HG03039 (cell line): ENCODE measurements at regions not wholly inside any gene's neighbourhood (a gene's known extent, or its start where the extent isn't known, plus 50 kb on each side); places are given as distances from the start of the nearest gene placed in this dataset.
"Not testable (repeated sequence)": the region's sequence is repeated elsewhere in the genome, so short reads cannot be mapped to it uniquely, and the experiment has no call there.

Experiments used
- ATAC-seq: cut with Tn5 transposase; IDR thresholded peaks from one replicate; pipeline ENCODE4 v1.9.1; 2021; ENCODE audit warnings: mild to moderate bottlenecking, moderate library complexity; ENCODE audit not compliant: unreplicated experiment

- no peak for ATAC-seq
Measured at GRCh38 chr1:229002451-229002960, 267.2 kb downstream of the RHOU start.

- ATAC-seq, result no peak
Measured at GRCh38 chr1:229003233-229004031, 267.5 kb upstream of the RAB4A start.

- no peak for ATAC-seq
Measured at GRCh38 chr1:229004066-229004833, 266.7 kb upstream of the RAB4A start.

- no peak for ATAC-seq
Measured at GRCh38 chr1:229005097-229005496, 265.8 kb upstream of the RAB4A start.

GRCh38 chr1:229005556-229005955 is 265.4 kb upstream of the RAB4A start:
- no peak for ATAC-seq

- no peak for ATAC-seq
Measured at GRCh38 chr1:229006121-229006870, 264.6 kb upstream of the RAB4A start.

GRCh38 chr1:229007167-229007566 is 263.7 kb upstream of the RAB4A start:
- ATAC-seq, result no peak

- ATAC-seq, result no peak
Measured at GRCh38 chr1:229007701-229008100, 263.2 kb upstream of the RAB4A start.

- not testable (repeated sequence) for ATAC-seq
Measured at GRCh38 chr1:229008347-229008746, 262.6 kb upstream of the RAB4A start.

- ATAC-seq, result no peak
Measured at GRCh38 chr1:229011022-229011421, 259.9 kb upstream of the RAB4A start.

- ATAC-seq, result no peak
Measured at GRCh38 chr1:229012823-229013222, 258.1 kb upstream of the RAB4A start.

GRCh38 chr1:229013981-229014380 is 256.9 kb upstream of the RAB4A start:
- no peak for ATAC-seq

- no peak for ATAC-seq
Measured at GRCh38 chr1:229015806-229016205, 255.1 kb upstream of the RAB4A start.

GRCh38 chr1:229017091-229017490 is 253.8 kb upstream of the RAB4A start:
- ATAC-seq, result no peak

GRCh38 chr1:229018674-229019295 is 252.1 kb upstream of the RAB4A start:
- no peak for ATAC-seq

GRCh38 chr1:229019663-229020271 is 251.1 kb upstream of the RAB4A start:
- no peak for ATAC-seq

- not testable (repeated sequence) for ATAC-seq
Measured at GRCh38 chr1:229021034-229021433, 249.9 kb upstream of the RAB4A start.

GRCh38 chr1:229022595-229023333 is 248.1 kb upstream of the RAB4A start:
- ATAC-seq, result no peak

GRCh38 chr1:229023651-229024300 is 247.1 kb upstream of the RAB4A start:
- ATAC-seq, result no peak
